ENCODE measurements at regions not wholly inside any gene's neighbourhood (a gene's known extent, or its start where the extent isn't known, plus 50 kb on each side); places are given as distances from the start of the nearest gene placed in this dataset.

DNA sequence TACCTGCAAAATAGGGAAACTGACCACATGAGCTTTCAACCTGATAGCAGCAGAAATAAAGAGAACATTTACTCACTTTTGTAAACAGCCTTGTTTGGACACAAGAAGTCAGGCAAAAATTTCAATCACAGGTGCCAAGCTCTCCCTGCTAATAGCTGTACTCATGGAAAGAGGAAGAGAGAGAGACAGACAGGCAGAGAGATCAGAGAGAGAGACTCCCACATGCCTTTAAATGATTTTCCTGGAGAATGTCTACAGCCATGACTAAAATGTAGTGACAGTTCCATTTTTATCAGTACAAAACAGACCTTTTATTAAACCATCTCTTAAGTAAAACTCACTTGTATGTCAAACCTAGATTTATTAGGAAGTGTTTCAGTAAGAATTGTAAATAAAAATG, 752.9 kb downstream of the TRAM1L1 start:
- Mint-ChIP-seq H3K9me3 (peaks cover 2% of the 10 kb centered on the region), H3K36me3 (ENCODE audit: low read depth) (no peaks in the 10 kb centered on the region), H3K27ac (no peak overlapping the region), H3K4me3 (no peak overlapping the region), H3K4me1 (no peaks in the 10 kb centered on the region), H3K27me3 (no peaks in the 10 kb centered on the region)
- ChIA-PET CTCF (no interaction called here), POLR2A (no interaction called here)
- intact Hi-C loops (cut with micrococcal nuclease) = no loop called here
- TF ChIP-seq, protein P1, sequence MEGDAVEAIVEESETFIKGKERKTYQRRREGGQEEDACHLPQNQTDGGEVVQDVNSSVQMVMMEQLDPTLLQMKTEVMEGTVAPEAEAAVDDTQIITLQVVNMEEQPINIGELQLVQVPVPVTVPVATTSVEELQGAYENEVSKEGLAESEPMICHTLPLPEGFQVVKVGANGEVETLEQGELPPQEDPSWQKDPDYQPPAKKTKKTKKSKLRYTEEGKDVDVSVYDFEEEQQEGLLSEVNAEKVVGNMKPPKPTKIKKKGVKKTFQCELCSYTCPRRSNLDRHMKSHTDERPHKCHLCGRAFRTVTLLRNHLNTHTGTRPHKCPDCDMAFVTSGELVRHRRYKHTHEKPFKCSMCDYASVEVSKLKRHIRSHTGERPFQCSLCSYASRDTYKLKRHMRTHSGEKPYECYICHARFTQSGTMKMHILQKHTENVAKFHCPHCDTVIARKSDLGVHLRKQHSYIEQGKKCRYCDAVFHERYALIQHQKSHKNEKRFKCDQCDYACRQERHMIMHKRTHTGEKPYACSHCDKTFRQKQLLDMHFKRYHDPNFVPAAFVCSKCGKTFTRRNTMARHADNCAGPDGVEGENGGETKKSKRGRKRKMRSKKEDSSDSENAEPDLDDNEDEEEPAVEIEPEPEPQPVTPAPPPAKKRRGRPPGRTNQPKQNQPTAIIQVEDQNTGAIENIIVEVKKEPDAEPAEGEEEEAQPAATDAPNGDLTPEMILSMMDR (IDR thresholded peaks at IDR 0.05) = no peak
- ATAC-seq (ENCODE audit: low read depth) = no peak
- DNase-seq = no peak

DNA sequence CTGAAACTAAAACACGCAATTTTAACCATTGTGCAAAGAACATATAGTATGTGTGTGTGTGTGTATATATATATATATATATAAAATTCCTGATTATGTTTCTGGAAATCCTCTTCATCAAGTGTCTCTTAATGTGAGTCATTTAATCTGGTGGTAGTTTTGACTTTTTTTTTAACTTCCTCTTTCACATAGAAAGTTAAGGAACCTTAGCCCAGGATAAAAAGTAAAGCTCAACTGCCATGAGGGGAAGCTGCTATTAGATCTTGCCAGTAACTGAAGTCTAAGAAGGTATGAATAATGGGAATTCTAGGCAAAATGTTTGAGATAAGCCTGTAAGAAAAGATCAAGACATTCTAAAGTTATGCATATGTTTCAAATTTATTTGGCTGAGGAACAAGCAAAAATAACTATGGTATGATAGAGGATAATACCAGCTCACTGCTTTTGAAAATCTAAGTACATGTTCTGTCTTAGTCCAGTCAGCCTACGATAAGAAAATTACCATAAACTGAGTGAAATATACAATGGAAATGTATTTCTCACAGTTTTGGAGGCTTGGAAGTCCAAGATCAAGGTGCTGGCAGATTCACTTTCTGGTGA, 757.0 kb downstream of the TRAM1L1 start:
- ATAC-seq (ENCODE audit: low read depth) = no peak
- Mint-ChIP-seq H3K9me3 (peaks cover 2% of the 10 kb centered on the region), H3K4me1 (no peaks in the 10 kb centered on the region), H3K36me3 (ENCODE audit: low read depth) (no peaks in the 10 kb centered on the region), H3K4me3 (no peak overlapping the region), H3K27me3 (no peaks in the 10 kb centered on the region), H3K27ac (no peak overlapping the region)
- ChIA-PET POLR2A (no interaction called here), CTCF (no interaction called here)
- no peak for DNase-seq
- TF ChIP-seq, protein P1 (IDR thresholded peaks at IDR 0.05) = no peak
- intact Hi-C loops (cut with micrococcal nuclease) = no loop called here

DNA sequence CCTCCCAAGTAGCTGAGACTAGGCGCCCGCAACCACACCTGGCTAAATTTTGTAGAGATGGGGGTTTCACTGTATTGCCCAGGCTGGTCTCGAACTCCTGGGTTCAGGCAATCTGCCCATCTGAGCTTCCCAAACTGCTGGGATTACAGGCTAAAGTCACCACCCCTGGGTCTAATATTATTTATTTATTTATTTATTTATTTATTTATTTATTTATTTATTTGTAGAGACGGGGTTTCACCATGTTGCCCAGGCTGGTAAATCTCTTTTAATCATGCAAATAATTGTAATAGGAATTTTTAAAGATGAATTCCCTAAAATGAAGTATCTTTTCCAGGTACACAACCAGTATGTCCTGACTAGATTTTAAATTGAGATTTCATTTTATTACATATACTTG, 761.8 kb downstream of the TRAM1L1 start:
- TF ChIP-seq, protein P1 (IDR thresholded peaks at IDR 0.05) = no peak
- no peak overlapping the region for H3K4me3 Mint-ChIP-seq
- POLR2A ChIA-PET = no interaction called here

DNA sequence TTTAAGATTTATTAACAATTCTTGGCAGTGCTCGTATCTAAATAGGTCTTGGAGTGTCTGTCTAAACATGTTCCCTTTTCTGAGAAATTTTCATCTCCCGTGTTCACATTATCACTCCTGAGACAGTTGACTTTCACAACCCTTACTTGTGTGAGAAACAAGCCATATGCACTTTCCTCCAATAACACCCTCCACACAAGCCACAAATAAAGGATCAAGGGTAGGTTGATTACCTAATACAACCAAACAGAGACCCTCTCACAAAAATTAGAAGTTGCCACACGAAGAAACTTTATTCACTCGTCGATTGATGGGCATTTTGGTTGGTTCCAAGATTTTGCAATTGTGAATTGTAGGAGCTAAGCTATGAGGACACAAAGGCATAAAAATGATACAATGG, 763.9 kb downstream of the TRAM1L1 start:
- ATAC-seq (ENCODE audit: low read depth) = no peak
- ChIA-PET POLR2A (no interaction called here), CTCF (no interaction called here)
- H3K27me3 Mint-ChIP-seq = no peaks in the 10 kb centered on the region
- H3K36me3 Mint-ChIP-seq (ENCODE audit: low read depth) = no peaks in the 10 kb centered on the region
- DNase-seq = no peak
- H3K27ac Mint-ChIP-seq = no peak overlapping the region
- TF ChIP-seq, protein P1 (IDR thresholded peaks at IDR 0.05) = no peak
- intact Hi-C loops (cut with micrococcal nuclease) = no loop called here
- H3K4me1 Mint-ChIP-seq = no peaks in the 10 kb centered on the region
- H3K9me3 Mint-ChIP-seq = peaks cover 2% of the 10 kb centered on the region
- H3K4me3 Mint-ChIP-seq = no peak overlapping the region

More for the DNA sequence above, 761.8 kb downstream of the TRAM1L1 start:
- ATAC-seq (ENCODE audit: low read depth) = no peak
- DNase-seq = no peak
- no peaks in the 10 kb centered on the region for H3K4me1 Mint-ChIP-seq
- H3K36me3 Mint-ChIP-seq (ENCODE audit: low read depth) = no peaks in the 10 kb centered on the region
- H3K9me3 Mint-ChIP-seq = peaks cover 4% of the 10 kb centered on the region
- CTCF ChIA-PET = no interaction called here
- no peak overlapping the region for H3K27ac Mint-ChIP-seq
- H3K27me3 Mint-ChIP-seq = no peaks in the 10 kb centered on the region
- intact Hi-C loops (cut with micrococcal nuclease) = no loop called here

DNA sequence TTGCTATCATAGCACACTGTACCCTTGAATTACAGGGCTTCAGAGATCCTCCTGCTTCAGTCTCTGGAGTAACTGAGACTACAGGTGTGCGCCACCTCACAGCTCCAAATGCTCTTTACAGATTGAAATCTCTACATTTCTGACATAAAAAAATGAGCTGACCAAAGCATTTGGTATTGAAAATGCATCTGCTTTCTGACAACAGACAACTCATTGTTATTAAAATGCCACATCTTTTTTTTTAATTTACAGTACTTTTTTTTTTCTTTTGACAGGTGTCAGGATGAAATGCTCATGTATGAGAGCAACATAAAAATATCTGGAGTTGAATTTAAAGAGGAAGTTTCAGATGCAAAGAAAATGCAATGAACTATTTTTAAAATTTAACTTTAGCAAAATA, 764.5 kb downstream of the TRAM1L1 start:
- intact Hi-C loops (cut with micrococcal nuclease) = no loop called here
- H3K27ac Mint-ChIP-seq = no peak overlapping the region
- peaks cover 2% of the 10 kb centered on the region for H3K9me3 Mint-ChIP-seq
- H3K36me3 Mint-ChIP-seq (ENCODE audit: low read depth) = no peaks in the 10 kb centered on the region
- H3K4me3 Mint-ChIP-seq = no peak overlapping the region
- no peak for ATAC-seq (ENCODE audit: low read depth)
- no peak for DNase-seq
- ChIA-PET POLR2A (no interaction called here), CTCF (no interaction called here)
- TF ChIP-seq, protein P1 (IDR thresholded peaks at IDR 0.05) = no peak
- H3K27me3 Mint-ChIP-seq = no peaks in the 10 kb centered on the region
- no peaks in the 10 kb centered on the region for H3K4me1 Mint-ChIP-seq
